GM23248 (cell line): ENCODE measurements at regions not wholly inside any gene's neighbourhood (a gene's known extent, or its start where the extent isn't known, plus 50 kb on each side); places are given as distances from the start of the nearest gene placed in this dataset.

Experiments used
- DNase-seq: peaks from one replicate; pipeline ENCODE4 v3.0.0-alpha.2; 2015
- H2AFZ ChIP-seq: fragments of 200-600 bp; sonication (generic); 2 replicates; pipeline ENCODE4 v1.6.1; 2016; ENCODE audit warnings: antibody characterized with exemption
- H3F3A ChIP-seq: fragments of 200-600 bp; sonication (generic); 2 replicates; pipeline ENCODE4 v1.6.1; 2016; ENCODE audit warnings: mild to moderate bottlenecking, antibody characterized with exemption, mixed run types; ENCODE audit not compliant: insufficient read depth
- H3K27ac ChIP-seq: fragments of 200-600 bp; sonication (generic); 2 replicates; pipeline ENCODE4 v1.5.1; 2016; ENCODE audit warnings: mild to moderate bottlenecking
- H3K27me3 ChIP-seq: fragments of 200-600 bp; sonication (generic); replicated peaks from 2 replicates; pipeline ENCODE4 v1.6.1; 2016; ENCODE audit warnings: mild to moderate bottlenecking; ENCODE audit not compliant: insufficient read depth
- H3K36me3 ChIP-seq: fragments of 200-600 bp; sonication (generic); 2 replicates; pipeline ENCODE4 v1.6.1; 2016; ENCODE audit warnings: low read depth, mild to moderate bottlenecking
- H3K4me1 ChIP-seq: fragments of 200-600 bp; sonication (generic); 2 replicates; pipeline ENCODE4 v1.6.1; 2016; ENCODE audit warnings: mild to moderate bottlenecking; ENCODE audit not compliant: insufficient read depth
- H3K4me2 ChIP-seq: fragments of 200-600 bp; sonication (generic); one replicate; pipeline ENCODE4 v1.6.1; 2016; ENCODE audit warnings: mild to moderate bottlenecking; ENCODE audit not compliant: unreplicated experiment
- H3K4me3 ChIP-seq: fragments of 200-600 bp; sonication (generic); 2 replicates; pipeline ENCODE4 v1.5.1; 2016; ENCODE audit warnings: mild to moderate bottlenecking
- H3K79me2 ChIP-seq: fragments of 200-600 bp; sonication (generic); 2 replicates; pipeline ENCODE4 v1.6.1; 2016; ENCODE audit warnings: mild to moderate bottlenecking; ENCODE audit not compliant: insufficient read depth
- H3K9ac ChIP-seq: fragments of 200-600 bp; sonication (generic); 2 replicates; pipeline ENCODE4 v1.6.1; 2016; ENCODE audit warnings: mild to moderate bottlenecking
- H3K9me2 ChIP-seq: fragments of 200-600 bp; sonication (generic); 2 replicates; pipeline ENCODE4 v1.6.1; 2016; ENCODE audit warnings: mixed run types, mild to moderate bottlenecking, moderate library complexity; ENCODE audit not compliant: insufficient read depth
- H3K9me3 ChIP-seq: fragments of 200-600 bp; sonication (generic); one replicate; pipeline ENCODE4 v1.6.1; 2017; ENCODE audit warnings: low read depth
- H4K20me1 ChIP-seq: fragments of 200-600 bp; sonication (generic); 2 replicates; pipeline ENCODE4 v1.6.0; 2016; ENCODE audit not compliant: insufficient read depth
- EZH2 ChIP-seq: fragments of 200-600 bp; sonication (generic); IDR thresholded peaks from 2 replicates; pipeline ENCODE4 v1.6.1; 2018; ENCODE audit warnings: antibody characterized with exemption, mild to moderate bottlenecking; ENCODE audit not compliant: insufficient read depth, poor library complexity, severe bottlenecking
- EZH2phosphoT487 ChIP-seq: fragments of 200-600 bp; sonication (generic); IDR thresholded peaks from 2 replicates; pipeline ENCODE4 v1.6.1; 2018; ENCODE audit warnings: antibody characterized with exemption, moderate library complexity, mild to moderate bottlenecking, low read depth; ENCODE audit not compliant: insufficient read depth
- WGBS, 2 experiments: methylation state at CpG; one replicate each; pipeline ENCODE4 v1.1.6; 2015 to 2017; ENCODE audit warnings: low lambda C conversion rate in 2 of 2, low coverage in 1 of 2; ENCODE audit errors: missing lambda C conversion rate in 2 of 2; 5-methylcytosine and 5-hydroxymethylcytosine counted together
- in situ Hi-C: fragments of 300-500 bp; cut with MboI; formaldehyde crosslinking; loops from 2 replicates; pipeline ENCODE4 v1.15.0; 2020

GRCh38 chr15:67892559-67893377 lies 52.9 kb upstream of the RNU6-1 start:
- no peaks in the 10 kb centered on the region for H4K20me1 ChIP-seq
- H2AFZ ChIP-seq = no peak overlapping the region
- H3K79me2 ChIP-seq = no peaks in the 10 kb centered on the region
- H3K4me2 ChIP-seq = no peak overlapping the region
- no peak overlapping the region for H3K9ac ChIP-seq
- no peaks in the 10 kb centered on the region for H3K9me2 ChIP-seq
- H3K27ac ChIP-seq = no peak overlapping the region
- no peaks in the 10 kb centered on the region for H3F3A ChIP-seq
- no peaks in the 10 kb centered on the region for H3K27me3 ChIP-seq
- in situ Hi-C loops = no loop called here
- H3K9me3 ChIP-seq = no peaks in the 10 kb centered on the region
- TF ChIP-seq EZH2 = no peak
- no peak for TF ChIP-seq EZH2phosphoT487
- no peaks in the 10 kb centered on the region for H3K36me3 ChIP-seq
- 40 to 45% methylated on average over 2 of the region's 2 CpGs for WGBS, 2 experiments
- no peak for DNase-seq
- H3K4me3 ChIP-seq = no peak overlapping the region
- H3K4me1 ChIP-seq = no peaks in the 10 kb centered on the region

GRCh38 chr15:67895237-67895636 lies 55.4 kb upstream of the RNU6-1 start:
- Histone ChIP-seq H4K20me1 (no peaks in the 10 kb centered on the region), H3K9ac (no peak overlapping the region), H3F3A (no peaks in the 10 kb centered on the region), H2AFZ (no peak overlapping the region), H3K9me3 (no peaks in the 10 kb centered on the region), H3K4me1 (no peaks in the 10 kb centered on the region), H3K27ac (no peak overlapping the region), H3K79me2 (no peaks in the 10 kb centered on the region), H3K4me3 (no peak overlapping the region), H3K27me3 (no peaks in the 10 kb centered on the region), H3K9me2 (no peaks in the 10 kb centered on the region), H3K4me2 (no peak overlapping the region), H3K36me3 (no peaks in the 10 kb centered on the region)
- TF ChIP-seq EZH2phosphoT487 (no peak), EZH2 (no peak)
- DNase-seq = no peak
- in situ Hi-C loops = no loop called here

GRCh38 chr15:67897646-67898339 lies 57.9 kb upstream of the RNU6-1 start:
- Histone ChIP-seq H3K4me2 (no peak overlapping the region), H3K79me2 (no peaks in the 10 kb centered on the region), H3K4me1 (no peaks in the 10 kb centered on the region), H3K9me3 (no peaks in the 10 kb centered on the region), H3K9me2 (no peaks in the 10 kb centered on the region), H4K20me1 (no peaks in the 10 kb centered on the region), H3K27ac (no peak overlapping the region), H3K4me3 (no peak overlapping the region), H3K27me3 (no peaks in the 10 kb centered on the region), H3F3A (no peaks in the 10 kb centered on the region), H2AFZ (no peak overlapping the region), H3K36me3 (no peaks in the 10 kb centered on the region), H3K9ac (no peak overlapping the region)
- in situ Hi-C loops = no loop called here
- no peak for DNase-seq
- no peak for TF ChIP-seq EZH2phosphoT487
- 62 to 66% methylated on average over 3 of the region's 3 CpGs for WGBS, 2 experiments

- Histone ChIP-seq H3K4me1 (no peaks in the 10 kb centered on the region), H3K79me2 (no peaks in the 10 kb centered on the region), H3K27ac (no peak overlapping the region), H3K9ac (no peak overlapping the region), H2AFZ (no peak overlapping the region), H3K9me3 (no peaks in the 10 kb centered on the region), H3K27me3 (no peaks in the 10 kb centered on the region), H3K4me2 (no peak overlapping the region), H3K36me3 (no peaks in the 10 kb centered on the region), H3F3A (no peaks in the 10 kb centered on the region), H4K20me1 (no peaks in the 10 kb centered on the region), H3K4me3 (no peak overlapping the region), H3K9me2 (no peaks in the 10 kb centered on the region)
- 71 to 73% methylated on average over 9 of the region's 9 CpGs for WGBS, 2 experiments
- no peak for TF ChIP-seq EZH2phosphoT487
- TF ChIP-seq EZH2 = no peak
- DNase-seq = no peak
- in situ Hi-C loops = no loop called here
Observed at GRCh38 chr15:67899596-67900283, 59.9 kb upstream of the RNU6-1 start.
